MM.1S (cell line): ENCODE measurements at regions not wholly inside any gene's neighbourhood (a gene's known extent, or its start where the extent isn't known, plus 50 kb on each side); places are given as distances from the start of the nearest gene placed in this dataset.

Experiments used
- DNase-seq: peaks from one replicate; pipeline ENCODE4 v3.0.0-alpha.2; 2015
- H2AFZ ChIP-seq: fragments of 300-600 bp; sonication (generic); 2 replicates; pipeline ENCODE4 v1.6.0; 2016; ENCODE audit warnings: antibody characterized with exemption, low read length
- H3F3A ChIP-seq: fragments of 300-600 bp; sonication (generic); 2 replicates; pipeline ENCODE4 v1.6.1; 2016; ENCODE audit warnings: mild to moderate bottlenecking, antibody characterized with exemption, low read length, moderate library complexity, mixed read lengths; ENCODE audit not compliant: insufficient read depth
- H3K27ac ChIP-seq: fragments of 300-600 bp; sonication (generic); 2 replicates; pipeline ENCODE4 v1.5.1; 2016; ENCODE audit warnings: mild to moderate bottlenecking, low read length
- H3K27me3 ChIP-seq: fragments of 300-600 bp; sonication (generic); replicated peaks from 2 replicates; pipeline ENCODE4 v1.6.0; 2016; ENCODE audit warnings: low read length; ENCODE audit not compliant: insufficient read depth
- H3K36me3 ChIP-seq: fragments of 300-600 bp; sonication (generic); replicated peaks from 2 replicates; pipeline ENCODE4 v1.6.1; 2016; ENCODE audit warnings: mild to moderate bottlenecking, low read length, mixed read lengths; ENCODE audit not compliant: insufficient read depth
- H3K4me1 ChIP-seq: fragments of 300-600 bp; sonication (generic); 2 replicates; pipeline ENCODE4 v1.6.1; 2016; ENCODE audit warnings: low read length, mixed read lengths
- H3K4me2 ChIP-seq: fragments of 300-600 bp; sonication (generic); 2 replicates; pipeline ENCODE4 v1.6.0; 2016; ENCODE audit warnings: low read depth, low read length
- H3K4me3 ChIP-seq: fragments of 300-600 bp; sonication (generic); 2 replicates; pipeline ENCODE4 v1.5.1; 2016; ENCODE audit warnings: low read length, mixed read lengths
- H3K79me2 ChIP-seq: fragments of 300-600 bp; sonication (generic); 2 replicates; pipeline ENCODE4 v1.6.1; 2016; ENCODE audit warnings: mixed run types, low read length, mixed read lengths
- H3K9ac ChIP-seq: fragments of 300-600 bp; sonication (generic); 2 replicates; pipeline ENCODE4 v1.6.1; 2016; ENCODE audit warnings: low read length, mixed read lengths
- H3K9me2 ChIP-seq: fragments of 300-600 bp; sonication (generic); replicated peaks from 2 replicates; pipeline ENCODE4 v1.6.1; 2016; ENCODE audit warnings: mild to moderate bottlenecking, low read length, mixed read lengths; ENCODE audit not compliant: insufficient read depth
- H3K9me3 ChIP-seq: fragments of 300-600 bp; sonication (generic); replicated peaks from 2 replicates; pipeline ENCODE4 v1.6.1; 2016; ENCODE audit warnings: mild to moderate bottlenecking, low read length, mixed read lengths; ENCODE audit not compliant: insufficient read depth
- H4K20me1 ChIP-seq: fragments of 300-600 bp; sonication (generic); 2 replicates; pipeline ENCODE4 v1.6.1; 2016; ENCODE audit warnings: mild to moderate bottlenecking, low read length, moderate library complexity, mixed read lengths; ENCODE audit not compliant: insufficient read depth
- CTCF ChIP-seq: fragments of 300-600 bp; sonication (generic); IDR thresholded peaks from 2 replicates; pipeline ENCODE4 v1.5.1; 2016; ENCODE audit warnings: antibody characterized with exemption, low read length, mixed read lengths
- EZH2 ChIP-seq: fragments of 300-600 bp; sonication (generic); optimal IDR thresholded peaks from 2 replicates; pipeline ENCODE3; 2017; ENCODE audit warnings: low read depth, mild to moderate bottlenecking, antibody characterized with exemption, low read length, mixed read lengths
- EZH2phosphoT487 ChIP-seq: fragments of 300-600 bp; sonication (generic); IDR thresholded peaks from 2 replicates; pipeline ENCODE4 v1.6.1; 2018; ENCODE audit warnings: antibody characterized with exemption, low read length

GRCh38 chrX:443536-444210, 57.0 kb upstream of the PPP2R3B start:
- Histone ChIP-seq H3K9ac (no peak overlapping the region), H3K4me3 (no peak overlapping the region), H3K4me2 (no peak overlapping the region), H3K9me2 (no peaks in the 10 kb centered on the region), H2AFZ (no peak overlapping the region), H3K4me1 (no peaks in the 10 kb centered on the region), H3K27ac (no peak overlapping the region), H3K27me3 (no peaks in the 10 kb centered on the region), H4K20me1 (no peaks in the 10 kb centered on the region), H3K9me3 (no peaks in the 10 kb centered on the region), H3K79me2 (no peaks in the 10 kb centered on the region), H3F3A (no peaks in the 10 kb centered on the region), H3K36me3 (no peaks in the 10 kb centered on the region)
- DNase-seq: no peak
- TF ChIP-seq EZH2: no peak
- TF ChIP-seq CTCF: no peak
- no peak for TF ChIP-seq EZH2phosphoT487

- Histone ChIP-seq H3K4me1 (no peaks in the 10 kb centered on the region), H3K27ac (no peak overlapping the region), H3K9me3 (no peaks in the 10 kb centered on the region), H4K20me1 (no peaks in the 10 kb centered on the region), H3K9me2 (no peaks in the 10 kb centered on the region), H3K4me3 (no peak overlapping the region), H3F3A (no peaks in the 10 kb centered on the region), H3K79me2 (no peaks in the 10 kb centered on the region), H3K4me2 (no peak overlapping the region), H3K36me3 (no peaks in the 10 kb centered on the region), H3K9ac (no peak overlapping the region), H2AFZ (no peak overlapping the region), H3K27me3 (no peaks in the 10 kb centered on the region)
- no peak for DNase-seq
- TF ChIP-seq EZH2 (no peak), CTCF (no peak), EZH2phosphoT487 (no peak)
These were observed 57.6 kb upstream of the PPP2R3B start for GRCh38 chrX:444305-444704.

GRCh38 chrX:445727-446126, 59.0 kb upstream of the PPP2R3B start:
- Histone ChIP-seq H4K20me1 (no peaks in the 10 kb centered on the region), H3K9ac (no peak overlapping the region), H2AFZ (no peak overlapping the region), H3K27me3 (no peaks in the 10 kb centered on the region), H3K79me2 (no peaks in the 10 kb centered on the region), H3K9me2 (no peaks in the 10 kb centered on the region), H3K27ac (no peak overlapping the region), H3K4me1 (no peaks in the 10 kb centered on the region), H3K36me3 (no peaks in the 10 kb centered on the region), H3K4me2 (no peak overlapping the region), H3F3A (no peaks in the 10 kb centered on the region), H3K9me3 (no peaks in the 10 kb centered on the region), H3K4me3 (no peak overlapping the region)
- DNase-seq: no peak
- TF ChIP-seq EZH2phosphoT487 (no peak), CTCF (no peak), EZH2 (no peak)
